Loucy (cell line): ENCODE measurements at regions not wholly inside any gene's neighbourhood (a gene's known extent, or its start where the extent isn't known, plus 50 kb on each side); places are given as distances from the start of the nearest gene placed in this dataset.

Source experiments
- CTCF ChIP-seq: fragments of 200-600 bp; sonication (generic); conservative IDR thresholded peaks from 2 replicates; pipeline ENCODE4 v1.5.1; 2014; ENCODE audit warnings: mild to moderate bottlenecking, antibody characterized with exemption, low read length
- EZH2phosphoT487 ChIP-seq: fragments of 200-600 bp; IDR thresholded peaks from 2 replicates; pipeline ENCODE4 v1.6.1; 2018; ENCODE audit warnings: antibody characterized with exemption, mild to moderate bottlenecking, moderate library complexity, borderline replicate concordance

GRCh38 chr11:91828901-91829300 is 395.7 kb upstream of the FAT3 start:
- TF ChIP-seq CTCF (no peak), EZH2phosphoT487 (no peak)
